SK-N-SH (cell line): ENCODE measurements at regions not wholly inside any gene's neighbourhood (a gene's known extent, or its start where the extent isn't known, plus 50 kb on each side); places are given as distances from the start of the nearest gene placed in this dataset.

ENCODE experiments used
- CTCF ChIA-PET: fragments of 300-600, 350-600 bp; formaldehyde crosslinking; extraction: SDS; loops from one replicate; lab custom pipeline; 2021; lab: Yijun Ruan, JAX
- POLR2A ChIA-PET: fragments of 350-600 bp; sonication (Branson Sonifier 250); formaldehyde crosslinking; extraction: SDS; loops from one replicate; lab custom pipeline; 2020; ENCODE audit warnings: antibody characterized with exemption, inconsistent platforms; lab: Yijun Ruan, JAX
- DNase-seq: peaks from one replicate; pipeline ENCODE4 v3.0.0; 2012
- H2AFZ ChIP-seq: fragments of 200-600 bp; sonication (generic); 2 replicates; pipeline ENCODE4 v1.8.1; 2016; ENCODE audit warnings: antibody characterized with exemption, mild to moderate bottlenecking, low read depth
- H3F3A ChIP-seq: fragments of 200-600 bp; sonication (generic); replicated peaks from 2 replicates; pipeline ENCODE3; 2016; ENCODE audit warnings: antibody characterized with exemption, mild to moderate bottlenecking; ENCODE audit not compliant: insufficient read depth
- H3K27ac ChIP-seq, 2 experiments: fragments of 200-500 bp in 1 of 2; fragments of 200-600 bp in 1 of 2; sonication (Bioruptor generic) in 1 of 2; sonication (generic), shearing (Covaris generic) in 1 of 2; 2 replicates each; pipeline versions ENCODE4 v1.5.1 to v1.6.1; 2014 to 2016; ENCODE audit warnings: low read depth in 2 of 2, inconsistent platforms in 1 of 2, low read length in 1 of 2, mild to moderate bottlenecking in 1 of 2, mixed read lengths in 1 of 2
- H3K27me3 ChIP-seq: fragments of 200-600 bp; sonication (generic), shearing (Covaris generic); 2 replicates; pipeline ENCODE4 v1.6.1; 2016; ENCODE audit warnings: mixed run types; ENCODE audit not compliant: insufficient read depth
- H3K36me3 ChIP-seq, 2 experiments: fragments of 200-500 bp in 1 of 2; fragments of 200-600 bp in 1 of 2; sonication (Bioruptor generic) in 1 of 2; sonication (generic) in 1 of 2; replicated peaks in 1 of 2; 2 replicates each; pipeline versions ENCODE3 to v1.5.1; 2014 to 2016; ENCODE audit warnings: low read length in 1 of 2, mild to moderate bottlenecking in 1 of 2; ENCODE audit not compliant: insufficient read depth in 2 of 2, control insufficient read depth in 1 of 2
- H3K4me1 ChIP-seq, 2 experiments: fragments of 200-500 bp in 1 of 2; fragments of 200-600 bp in 1 of 2; sonication (Bioruptor generic) in 1 of 2; sonication (generic), shearing (Covaris generic) in 1 of 2; 2 replicates each; pipeline versions ENCODE4 v1.5.1 to v1.6.1; 2014 to 2016; ENCODE audit warnings: low read depth in 1 of 2, low read length in 1 of 2, mixed run types in 1 of 2; ENCODE audit not compliant: insufficient read depth in 2 of 2, control insufficient read depth in 1 of 2
- H3K4me2 ChIP-seq: fragments of 200-600 bp; sonication (generic), shearing (Covaris generic); 2 replicates; pipeline ENCODE4 v1.6.1; 2017; ENCODE audit warnings: mixed run types
- H3K4me3 ChIP-seq, 2 experiments: fragments of 200-500 bp in 1 of 2; fragments of 200-600 bp in 1 of 2; sonication (Bioruptor generic) in 1 of 2; sonication (generic), shearing (Covaris generic) in 1 of 2; 2 replicates each; pipeline versions ENCODE4 v1.5.1 to v1.8.1; 2014 to 2016; ENCODE audit warnings: low read depth in 2 of 2, inconsistent platforms in 1 of 2, low read length in 1 of 2, mild to moderate bottlenecking in 1 of 2, mixed read lengths in 1 of 2, moderate library complexity in 1 of 2
- H3K79me2 ChIP-seq: fragments of 200-600 bp; sonication (generic); 2 replicates; pipeline ENCODE4 v1.8.1; 2017; ENCODE audit warnings: mild to moderate bottlenecking; ENCODE audit not compliant: insufficient read depth
- H3K9ac ChIP-seq: fragments of 200-600 bp; sonication (generic); 2 replicates; pipeline ENCODE4 v1.6.1; 2017; ENCODE audit warnings: mixed run types
- H3K9me2 ChIP-seq: fragments of 200-600 bp; sonication (generic); 2 replicates; pipeline ENCODE4 v1.6.1; 2017; ENCODE audit warnings: mixed run types
- H3K9me3 ChIP-seq: fragments of 200-600 bp; sonication (generic); 2 replicates; pipeline ENCODE4 v1.6.1; 2017; ENCODE audit warnings: mixed run types, mild to moderate bottlenecking, moderate library complexity
- H4K20me1 ChIP-seq: fragments of 200-600 bp; sonication (generic); 2 replicates; pipeline ENCODE4 v1.6.1; 2017; ENCODE audit warnings: mild to moderate bottlenecking, mixed run types; ENCODE audit not compliant: insufficient read depth
- CHD2 ChIP-seq: fragments of 150-350 bp; IDR thresholded peaks from 2 replicates; pipeline ENCODE4 v1.6.1; 2018; ENCODE audit warnings: low read length; ENCODE audit not compliant: partially characterized antibody
- EZH2phosphoT487 ChIP-seq: fragments of 200-600 bp; sonication (generic); IDR thresholded peaks from 2 replicates; pipeline ENCODE4 v1.6.1; 2017; ENCODE audit warnings: low read depth, mixed run types, mild to moderate bottlenecking, antibody characterized with exemption, moderate library complexity, borderline replicate concordance
- FOSL2 ChIP-seq: IDR thresholded peaks from 2 replicates; pipeline ENCODE4 v1.4.0; 2012; ENCODE audit warnings: low read depth, mild to moderate bottlenecking, moderate library complexity, borderline replicate concordance
- FOXM1 ChIP-seq: IDR thresholded peaks from 2 replicates; pipeline ENCODE4 v1.4.0; 2012; ENCODE audit warnings: low read depth, mild to moderate bottlenecking
- GABPA ChIP-seq: IDR thresholded peaks from 2 replicates; pipeline ENCODE4 v1.4.0; 2012; ENCODE audit warnings: low read depth, mild to moderate bottlenecking
- GATA2 ChIP-seq: sonication (generic); formaldehyde crosslinking; IDR thresholded peaks from 2 replicates; pipeline ENCODE4 v1.5.0; 2020; ENCODE audit warnings: mild to moderate bottlenecking, missing genetic modification reagents
- JUND ChIP-seq: IDR thresholded peaks from 2 replicates; pipeline ENCODE4 v1.4.0; 2012
- NFIC ChIP-seq: IDR thresholded peaks from 2 replicates; pipeline ENCODE4 v1.4.0; 2012; ENCODE audit warnings: borderline replicate concordance
- NRF1 ChIP-seq: IDR thresholded peaks from 2 replicates; pipeline ENCODE4 v1.6.1; 2012; ENCODE audit warnings: low read depth, mild to moderate bottlenecking, low read length
- POLR2AphosphoS5 ChIP-seq: IDR thresholded peaks from 2 replicates; pipeline ENCODE4 v1.6.1; 2012; ENCODE audit warnings: low read depth, low read length
- RXRA ChIP-seq: IDR thresholded peaks from 2 replicates; pipeline ENCODE4 v1.4.0; 2012; ENCODE audit warnings: low read depth, mild to moderate bottlenecking, borderline replicate concordance
- TAF1 ChIP-seq: IDR thresholded peaks from 2 replicates; pipeline ENCODE4 v1.6.1; 2012; ENCODE audit warnings: low read depth, mild to moderate bottlenecking, low read length, moderate library complexity, borderline replicate concordance
- TCF12 ChIP-seq: IDR thresholded peaks from 2 replicates; pipeline ENCODE4 v1.4.0; 2012
- TEAD4 ChIP-seq: IDR thresholded peaks from 2 replicates; pipeline ENCODE4 v1.4.0; 2012; ENCODE audit warnings: mild to moderate bottlenecking, borderline replicate concordance; ENCODE audit not compliant: insufficient read depth
- YY1 ChIP-seq: IDR thresholded peaks from 2 replicates; pipeline ENCODE4 v1.4.0; 2012; ENCODE audit warnings: low read depth, mild to moderate bottlenecking
- WGBS: methylation state at CpG from one replicate; pipeline ENCODE4 v1.1.6; 2017; ENCODE audit warnings: low lambda C conversion rate; 5-methylcytosine and 5-hydroxymethylcytosine counted together
- TF ChIP-seq, protein P1 (sequence below): IDR thresholded peaks from 2 replicates; pipeline ENCODE4 v1.4.0; 2012; ENCODE audit warnings: low read depth
- TF ChIP-seq, protein P2 (sequence below): IDR thresholded peaks from 2 replicates; pipeline ENCODE4; 2012
- TF ChIP-seq, protein P3 (sequence below): IDR thresholded peaks from 2 replicates; pipeline ENCODE4 v1.6.1; 2012; ENCODE audit warnings: mild to moderate bottlenecking, low read depth, low read length, moderate library complexity
- TF ChIP-seq, protein P4 (sequence below): fragments of 150-350 bp; IDR thresholded peaks from 2 replicates; pipeline ENCODE4 v1.6.1; 2016; ENCODE audit warnings: mild to moderate bottlenecking, low read depth, low read length
- TF ChIP-seq, protein P5 (sequence below): IDR thresholded peaks from 2 replicates; pipeline ENCODE4 v1.4.0; 2012; ENCODE audit warnings: low read depth, borderline replicate concordance

DNA sequence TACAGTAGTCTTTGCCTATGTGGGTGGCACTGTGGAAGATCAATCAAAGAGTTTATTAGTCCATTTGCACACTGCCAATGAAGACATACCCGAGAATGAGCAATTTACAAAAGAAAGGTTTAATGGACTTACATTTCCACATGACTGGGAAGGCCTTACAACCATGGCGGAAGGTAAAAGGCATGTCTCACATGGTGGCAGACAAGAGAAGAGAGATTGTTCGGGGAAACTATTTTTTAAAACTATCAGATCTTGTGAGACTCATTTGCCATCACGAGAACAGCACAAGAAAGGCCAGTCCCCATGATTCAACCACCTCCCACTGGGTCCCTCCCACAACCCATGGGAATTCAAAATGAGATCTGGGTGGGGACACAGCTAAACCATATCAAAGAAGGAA, 432.1 kb downstream of the ZFHX3 start:
- CTCF ChIA-PET = no interaction called here

DNA sequence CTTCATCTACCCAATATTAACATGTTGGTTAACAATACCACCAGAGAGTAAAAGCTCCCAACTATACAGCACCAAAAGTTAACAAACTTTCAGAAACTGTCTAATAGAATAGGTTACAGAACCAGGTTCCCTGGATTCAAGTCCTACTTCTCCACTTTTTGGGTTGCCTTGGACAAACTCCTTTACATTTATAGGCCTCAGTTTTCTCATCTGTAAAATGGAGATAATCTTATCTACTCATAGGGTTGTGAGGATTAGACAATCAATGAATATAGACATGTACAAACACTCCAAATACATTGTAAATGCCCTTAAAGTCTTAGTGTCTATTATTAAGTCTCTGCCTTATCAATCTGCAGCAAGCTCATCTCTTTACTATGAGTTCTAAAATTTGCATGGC, 435.2 kb downstream of the ZFHX3 start:
- no peaks in the 10 kb centered on the region for H4K20me1 ChIP-seq
- CTCF ChIA-PET = interaction anchor here (1.1 kb wide), 1 partner anchor 52 kb away, joined by 4 read pairs; no protein-coding TSS in a partner anchor
- no peaks in the 10 kb centered on the region for H3K27me3 ChIP-seq
- no peaks in the 10 kb centered on the region for H3K79me2 ChIP-seq
- H3K9me2 ChIP-seq = no peaks in the 10 kb centered on the region
- H3K36me3 ChIP-seq = no peaks in the 10 kb centered on the region
- no peaks in the 10 kb centered on the region for H3K9me3 ChIP-seq
- no peak overlapping the region for H3K4me2 ChIP-seq
- H3F3A ChIP-seq = no peaks in the 10 kb centered on the region
- H3K4me3 ChIP-seq = no peak overlapping the region
- H2AFZ ChIP-seq = no peak overlapping the region
- TF ChIP-seq NFIC (no peak), GABPA (no peak), CHD2 (no peak), TCF12 (no peak), TEAD4 (no peak), RXRA (no peak), POLR2AphosphoS5 (no peak), FOSL2 (no peak), TAF1 (no peak), EZH2phosphoT487 (no peak), YY1 (no peak), JUND (no peak)
- TF ChIP-seq, protein P1, sequence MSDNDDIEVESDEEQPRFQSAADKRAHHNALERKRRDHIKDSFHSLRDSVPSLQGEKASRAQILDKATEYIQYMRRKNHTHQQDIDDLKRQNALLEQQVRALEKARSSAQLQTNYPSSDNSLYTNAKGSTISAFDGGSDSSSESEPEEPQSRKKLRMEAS = no peak
- TF ChIP-seq, protein P2, sequence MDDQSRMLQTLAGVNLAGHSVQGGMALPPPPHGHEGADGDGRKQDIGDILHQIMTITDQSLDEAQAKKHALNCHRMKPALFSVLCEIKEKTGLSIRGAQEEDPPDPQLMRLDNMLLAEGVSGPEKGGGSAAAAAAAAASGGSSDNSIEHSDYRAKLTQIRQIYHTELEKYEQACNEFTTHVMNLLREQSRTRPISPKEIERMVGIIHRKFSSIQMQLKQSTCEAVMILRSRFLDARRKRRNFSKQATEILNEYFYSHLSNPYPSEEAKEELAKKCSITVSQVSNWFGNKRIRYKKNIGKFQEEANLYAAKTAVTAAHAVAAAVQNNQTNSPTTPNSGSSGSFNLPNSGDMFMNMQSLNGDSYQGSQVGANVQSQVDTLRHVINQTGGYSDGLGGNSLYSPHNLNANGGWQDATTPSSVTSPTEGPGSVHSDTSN = no peak
- TF ChIP-seq, protein P3, sequence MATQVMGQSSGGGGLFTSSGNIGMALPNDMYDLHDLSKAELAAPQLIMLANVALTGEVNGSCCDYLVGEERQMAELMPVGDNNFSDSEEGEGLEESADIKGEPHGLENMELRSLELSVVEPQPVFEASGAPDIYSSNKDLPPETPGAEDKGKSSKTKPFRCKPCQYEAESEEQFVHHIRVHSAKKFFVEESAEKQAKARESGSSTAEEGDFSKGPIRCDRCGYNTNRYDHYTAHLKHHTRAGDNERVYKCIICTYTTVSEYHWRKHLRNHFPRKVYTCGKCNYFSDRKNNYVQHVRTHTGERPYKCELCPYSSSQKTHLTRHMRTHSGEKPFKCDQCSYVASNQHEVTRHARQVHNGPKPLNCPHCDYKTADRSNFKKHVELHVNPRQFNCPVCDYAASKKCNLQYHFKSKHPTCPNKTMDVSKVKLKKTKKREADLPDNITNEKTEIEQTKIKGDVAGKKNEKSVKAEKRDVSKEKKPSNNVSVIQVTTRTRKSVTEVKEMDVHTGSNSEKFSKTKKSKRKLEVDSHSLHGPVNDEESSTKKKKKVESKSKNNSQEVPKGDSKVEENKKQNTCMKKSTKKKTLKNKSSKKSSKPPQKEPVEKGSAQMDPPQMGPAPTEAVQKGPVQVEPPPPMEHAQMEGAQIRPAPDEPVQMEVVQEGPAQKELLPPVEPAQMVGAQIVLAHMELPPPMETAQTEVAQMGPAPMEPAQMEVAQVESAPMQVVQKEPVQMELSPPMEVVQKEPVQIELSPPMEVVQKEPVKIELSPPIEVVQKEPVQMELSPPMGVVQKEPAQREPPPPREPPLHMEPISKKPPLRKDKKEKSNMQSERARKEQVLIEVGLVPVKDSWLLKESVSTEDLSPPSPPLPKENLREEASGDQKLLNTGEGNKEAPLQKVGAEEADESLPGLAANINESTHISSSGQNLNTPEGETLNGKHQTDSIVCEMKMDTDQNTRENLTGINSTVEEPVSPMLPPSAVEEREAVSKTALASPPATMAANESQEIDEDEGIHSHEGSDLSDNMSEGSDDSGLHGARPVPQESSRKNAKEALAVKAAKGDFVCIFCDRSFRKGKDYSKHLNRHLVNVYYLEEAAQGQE = no peak
- TF ChIP-seq, protein P4, sequence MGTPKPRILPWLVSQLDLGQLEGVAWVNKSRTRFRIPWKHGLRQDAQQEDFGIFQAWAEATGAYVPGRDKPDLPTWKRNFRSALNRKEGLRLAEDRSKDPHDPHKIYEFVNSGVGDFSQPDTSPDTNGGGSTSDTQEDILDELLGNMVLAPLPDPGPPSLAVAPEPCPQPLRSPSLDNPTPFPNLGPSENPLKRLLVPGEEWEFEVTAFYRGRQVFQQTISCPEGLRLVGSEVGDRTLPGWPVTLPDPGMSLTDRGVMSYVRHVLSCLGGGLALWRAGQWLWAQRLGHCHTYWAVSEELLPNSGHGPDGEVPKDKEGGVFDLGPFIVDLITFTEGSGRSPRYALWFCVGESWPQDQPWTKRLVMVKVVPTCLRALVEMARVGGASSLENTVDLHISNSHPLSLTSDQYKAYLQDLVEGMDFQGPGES = no peak
- TF ChIP-seq, protein P5, sequence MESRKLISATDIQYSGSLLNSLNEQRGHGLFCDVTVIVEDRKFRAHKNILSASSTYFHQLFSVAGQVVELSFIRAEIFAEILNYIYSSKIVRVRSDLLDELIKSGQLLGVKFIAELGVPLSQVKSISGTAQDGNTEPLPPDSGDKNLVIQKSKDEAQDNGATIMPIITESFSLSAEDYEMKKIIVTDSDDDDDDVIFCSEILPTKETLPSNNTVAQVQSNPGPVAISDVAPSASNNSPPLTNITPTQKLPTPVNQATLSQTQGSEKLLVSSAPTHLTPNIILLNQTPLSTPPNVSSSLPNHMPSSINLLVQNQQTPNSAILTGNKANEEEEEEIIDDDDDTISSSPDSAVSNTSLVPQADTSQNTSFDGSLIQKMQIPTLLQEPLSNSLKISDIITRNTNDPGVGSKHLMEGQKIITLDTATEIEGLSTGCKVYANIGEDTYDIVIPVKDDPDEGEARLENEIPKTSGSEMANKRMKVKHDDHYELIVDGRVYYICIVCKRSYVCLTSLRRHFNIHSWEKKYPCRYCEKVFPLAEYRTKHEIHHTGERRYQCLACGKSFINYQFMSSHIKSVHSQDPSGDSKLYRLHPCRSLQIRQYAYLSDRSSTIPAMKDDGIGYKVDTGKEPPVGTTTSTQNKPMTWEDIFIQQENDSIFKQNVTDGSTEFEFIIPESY = no peak
- DNase-seq = no peak
- H3K4me1 ChIP-seq = no peaks in the 10 kb centered on the region
- POLR2A ChIA-PET = no interaction called here
- H3K27ac ChIP-seq = no peak overlapping the region
- H3K9ac ChIP-seq = no peak overlapping the region

More for the DNA sequence above, 432.1 kb downstream of the ZFHX3 start:
- Histone ChIP-seq H3K27ac (no peak overlapping the region), H3K79me2 (no peaks in the 10 kb centered on the region), H3K4me2 (no peak overlapping the region), H3K9me2 (no peaks in the 10 kb centered on the region), H3K36me3 (no peaks in the 10 kb centered on the region), H3K4me3 (no peak overlapping the region), H3F3A (no peaks in the 10 kb centered on the region), H2AFZ (no peak overlapping the region), H3K4me1 (peaks cover 0 to 4% of the 10 kb centered on the region in 2 experiments; a peak in 2 of 4 replicates), H4K20me1 (no peaks in the 10 kb centered on the region), H3K27me3 (no peaks in the 10 kb centered on the region), H3K9me3 (no peaks in the 10 kb centered on the region), H3K9ac (no peak overlapping the region)
- DNase-seq = no peak
- 80% methylated on average over 4 of the region's 4 CpGs for WGBS
- POLR2A ChIA-PET = no interaction called here
- no peak for TF ChIP-seq NRF1
- no peak for TF ChIP-seq FOXM1
- no peak for TF ChIP-seq TCF12
- no peak for TF ChIP-seq GABPA
- no peak for TF ChIP-seq NFIC
- TF ChIP-seq, protein P2 = no peak
- no peak for TF ChIP-seq GATA2 (CRISPR knock-in tag)
